ENCODE measurements at regions not wholly inside any gene's neighbourhood (a gene's known extent, or its start where the extent isn't known, plus 50 kb on each side); places are given as distances from the start of the nearest gene placed in this dataset.

GRCh38 chr6:48922837-48923236 is 540.2 kb downstream of the MMUT start:
- TF ChIP-seq SUZ12 (IDR thresholded peaks at IDR 0.05; ENCODE audit: extremely low read depth, insufficient read depth, insufficient read length) (no peak), YY1 (IDR thresholded peaks at IDR 0.05; ENCODE audit: insufficient read depth, insufficient read length) (no peak), ZNF274 (IDR thresholded peaks at IDR 0.05; ENCODE audit: low read depth, low read length) (no peak)
- H3K36me3 ChIP-seq (ENCODE audit: insufficient read depth, insufficient read length, low read length) = no peaks in the 10 kb centered on the region
- H3K27me3 ChIP-seq (ENCODE audit: insufficient read depth, insufficient read length) = no peaks in the 10 kb centered on the region
- no peaks in the 10 kb centered on the region for H3K4me1 ChIP-seq (ENCODE audit: insufficient read depth, insufficient read length)
- DNase-seq (ENCODE audit: low read depth, low spot score) = no peak
- no peaks in the 10 kb centered on the region for H3K9me3 ChIP-seq (ENCODE audit: insufficient read depth, low read length)
- H3K4me3 ChIP-seq (ENCODE audit: insufficient read length, low read depth) = no peak overlapping the region
- no peak overlapping the region for H3K9ac ChIP-seq (ENCODE audit: insufficient read length, low read depth)

GRCh38 chr6:48919555-48919954 is 543.5 kb downstream of the MMUT start:
- H3K4me1 ChIP-seq (ENCODE audit: insufficient read depth, insufficient read length) = no peaks in the 10 kb centered on the region
- TF ChIP-seq ZNF274 (IDR thresholded peaks at IDR 0.05; ENCODE audit: low read depth, low read length) = no peak
- TF ChIP-seq YY1 (IDR thresholded peaks at IDR 0.05; ENCODE audit: insufficient read depth, insufficient read length) = no peak
- TF ChIP-seq SUZ12 (IDR thresholded peaks at IDR 0.05; ENCODE audit: extremely low read depth, insufficient read depth, insufficient read length) = no peak
- no peaks in the 10 kb centered on the region for H3K36me3 ChIP-seq (ENCODE audit: insufficient read depth, insufficient read length, low read length)
- no peak overlapping the region for H3K9ac ChIP-seq (ENCODE audit: insufficient read length, low read depth)
- no peaks in the 10 kb centered on the region for H3K27me3 ChIP-seq (ENCODE audit: insufficient read depth, insufficient read length)
- H3K4me3 ChIP-seq (ENCODE audit: insufficient read length, low read depth) = no peak overlapping the region
- no peaks in the 10 kb centered on the region for H3K9me3 ChIP-seq (ENCODE audit: insufficient read depth, low read length)
- no peak for DNase-seq (ENCODE audit: low read depth, low spot score)

GRCh38 chr6:48917233-48917632 is 545.8 kb downstream of the MMUT start:
- Histone ChIP-seq H3K9ac (ENCODE audit: insufficient read length, low read depth) (no peak overlapping the region), H3K9me3 (ENCODE audit: insufficient read depth, low read length) (no peaks in the 10 kb centered on the region), H3K4me3 (ENCODE audit: insufficient read length, low read depth) (no peak overlapping the region), H3K4me1 (ENCODE audit: insufficient read depth, insufficient read length) (no peaks in the 10 kb centered on the region), H3K36me3 (ENCODE audit: insufficient read depth, insufficient read length, low read length) (no peaks in the 10 kb centered on the region), H3K27me3 (ENCODE audit: insufficient read depth, insufficient read length) (no peaks in the 10 kb centered on the region)
- no peak for TF ChIP-seq ZNF274 (IDR thresholded peaks at IDR 0.05; ENCODE audit: low read depth, low read length)
- no peak for TF ChIP-seq SUZ12 (IDR thresholded peaks at IDR 0.05; ENCODE audit: extremely low read depth, insufficient read depth, insufficient read length)
- TF ChIP-seq YY1 (IDR thresholded peaks at IDR 0.05; ENCODE audit: insufficient read depth, insufficient read length) = no peak
- no peak for DNase-seq (ENCODE audit: low read depth, low spot score)

GRCh38 chr6:48916607-48917006 is 546.4 kb downstream of the MMUT start:
- TF ChIP-seq ZNF274 (IDR thresholded peaks at IDR 0.05; ENCODE audit: low read depth, low read length) (no peak), SUZ12 (IDR thresholded peaks at IDR 0.05; ENCODE audit: extremely low read depth, insufficient read depth, insufficient read length) (no peak), YY1 (IDR thresholded peaks at IDR 0.05; ENCODE audit: insufficient read depth, insufficient read length) (no peak)
- Histone ChIP-seq H3K4me1 (ENCODE audit: insufficient read depth, insufficient read length) (no peaks in the 10 kb centered on the region), H3K9me3 (ENCODE audit: insufficient read depth, low read length) (no peaks in the 10 kb centered on the region), H3K4me3 (ENCODE audit: insufficient read length, low read depth) (no peak overlapping the region), H3K9ac (ENCODE audit: insufficient read length, low read depth) (no peak overlapping the region), H3K27me3 (ENCODE audit: insufficient read depth, insufficient read length) (no peaks in the 10 kb centered on the region), H3K36me3 (ENCODE audit: insufficient read depth, insufficient read length, low read length) (no peaks in the 10 kb centered on the region)
- DNase-seq (ENCODE audit: low read depth, low spot score) = no peak

- H3K36me3 ChIP-seq (ENCODE audit: insufficient read depth, insufficient read length, low read length) = no peaks in the 10 kb centered on the region
- H3K9me3 ChIP-seq (ENCODE audit: insufficient read depth, low read length) = no peaks in the 10 kb centered on the region
- TF ChIP-seq YY1 (IDR thresholded peaks at IDR 0.05; ENCODE audit: insufficient read depth, insufficient read length) (no peak), SUZ12 (IDR thresholded peaks at IDR 0.05; ENCODE audit: extremely low read depth, insufficient read depth, insufficient read length) (no peak), ZNF274 (IDR thresholded peaks at IDR 0.05; ENCODE audit: low read depth, low read length) (no peak)
- no peaks in the 10 kb centered on the region for H3K27me3 ChIP-seq (ENCODE audit: insufficient read depth, insufficient read length)
- H3K4me3 ChIP-seq (ENCODE audit: insufficient read length, low read depth) = no peak overlapping the region
- DNase-seq (ENCODE audit: low read depth, low spot score) = no peak
- H3K9ac ChIP-seq (ENCODE audit: insufficient read length, low read depth) = no peak overlapping the region
- no peaks in the 10 kb centered on the region for H3K4me1 ChIP-seq (ENCODE audit: insufficient read depth, insufficient read length)
Observed at GRCh38 chr6:48915591-48915990, 547.5 kb downstream of the MMUT start.

- TF ChIP-seq ZNF274 (IDR thresholded peaks at IDR 0.05; ENCODE audit: low read depth, low read length) (no peak), SUZ12 (IDR thresholded peaks at IDR 0.05; ENCODE audit: extremely low read depth, insufficient read depth, insufficient read length) (no peak), YY1 (IDR thresholded peaks at IDR 0.05; ENCODE audit: insufficient read depth, insufficient read length) (no peak)
- H3K27me3 ChIP-seq (ENCODE audit: insufficient read depth, insufficient read length) = no peaks in the 10 kb centered on the region
- H3K4me1 ChIP-seq (ENCODE audit: insufficient read depth, insufficient read length) = no peaks in the 10 kb centered on the region
- no peak overlapping the region for H3K9ac ChIP-seq (ENCODE audit: insufficient read length, low read depth)
- no peaks in the 10 kb centered on the region for H3K9me3 ChIP-seq (ENCODE audit: insufficient read depth, low read length)
- no peaks in the 10 kb centered on the region for H3K36me3 ChIP-seq (ENCODE audit: insufficient read depth, insufficient read length, low read length)
- no peak for DNase-seq (ENCODE audit: low read depth, low spot score)
- H3K4me3 ChIP-seq (ENCODE audit: insufficient read length, low read depth) = no peak overlapping the region
Observed at GRCh38 chr6:48912503-48912902, 550.5 kb downstream of the MMUT start.

- TF ChIP-seq ZNF274 (IDR thresholded peaks at IDR 0.05; ENCODE audit: low read depth, low read length) (no peak), YY1 (IDR thresholded peaks at IDR 0.05; ENCODE audit: insufficient read depth, insufficient read length) (no peak), SUZ12 (IDR thresholded peaks at IDR 0.05; ENCODE audit: extremely low read depth, insufficient read depth, insufficient read length) (no peak)
- Histone ChIP-seq H3K4me3 (ENCODE audit: insufficient read length, low read depth) (no peak overlapping the region), H3K4me1 (ENCODE audit: insufficient read depth, insufficient read length) (no peaks in the 10 kb centered on the region), H3K27me3 (ENCODE audit: insufficient read depth, insufficient read length) (no peaks in the 10 kb centered on the region), H3K9ac (ENCODE audit: insufficient read length, low read depth) (no peak overlapping the region), H3K36me3 (ENCODE audit: insufficient read depth, insufficient read length, low read length) (no peaks in the 10 kb centered on the region), H3K9me3 (ENCODE audit: insufficient read depth, low read length) (no peaks in the 10 kb centered on the region)
- DNase-seq (ENCODE audit: low read depth, low spot score) = no peak
Observed at GRCh38 chr6:48904809-48905208, 558.2 kb downstream of the MMUT start.

- TF ChIP-seq YY1 (IDR thresholded peaks at IDR 0.05; ENCODE audit: insufficient read depth, insufficient read length) (no peak), ZNF274 (IDR thresholded peaks at IDR 0.05; ENCODE audit: low read depth, low read length) (no peak), SUZ12 (IDR thresholded peaks at IDR 0.05; ENCODE audit: extremely low read depth, insufficient read depth, insufficient read length) (no peak)
- no peak for DNase-seq (ENCODE audit: low read depth, low spot score)
Observed at GRCh38 chr6:48894469-48894868, 568.6 kb downstream of the MMUT start.

More at GRCh38 chr6:48894469-48894868, 568.6 kb downstream of the MMUT start:
- Histone ChIP-seq H3K4me3 (ENCODE audit: insufficient read length, low read depth) (no peak overlapping the region), H3K36me3 (ENCODE audit: insufficient read depth, insufficient read length, low read length) (no peaks in the 10 kb centered on the region), H3K9me3 (ENCODE audit: insufficient read depth, low read length) (no peaks in the 10 kb centered on the region), H3K9ac (ENCODE audit: insufficient read length, low read depth) (no peak overlapping the region), H3K27me3 (ENCODE audit: insufficient read depth, insufficient read length) (no peaks in the 10 kb centered on the region), H3K4me1 (ENCODE audit: insufficient read depth, insufficient read length) (no peaks in the 10 kb centered on the region)

Measured in NT2/D1 (cell line).